DOHH2 (cell line): ENCODE measurements at regions not wholly inside any gene's neighbourhood (a gene's known extent, or its start where the extent isn't known, plus 50 kb on each side); places are given as distances from the start of the nearest gene placed in this dataset.

Source experiments
- CTCF ChIP-seq: fragments of 200-600 bp; sonication (generic); IDR thresholded peaks from one replicate; pipeline ENCODE4 v1.5.1; 2014; ENCODE audit warnings: antibody characterized with exemption, mild to moderate bottlenecking, low read depth, low read length; ENCODE audit not compliant: poor library complexity, severe bottlenecking
- EZH2phosphoT487 ChIP-seq: fragments of 200-600 bp; sonication (generic); IDR thresholded peaks from 2 replicates; pipeline ENCODE4 v1.6.1; 2017; ENCODE audit warnings: borderline replicate concordance, mild to moderate bottlenecking, antibody characterized with exemption, low read length, moderate library complexity, mixed read lengths

GRCh38 chr12:42790761-42791151 is 201.2 kb upstream of the PRICKLE1 start:
- TF ChIP-seq CTCF (no peak), EZH2phosphoT487 (no peak)
